PC-9 (cell line): ENCODE measurements at regions not wholly inside any gene's neighbourhood (a gene's known extent, or its start where the extent isn't known, plus 50 kb on each side); places are given as distances from the start of the nearest gene placed in this dataset.

ENCODE experiments used
- BruUV-seq: library from RNA; stranded (reverse); fragments of 400-500 nt; replicated peaks from 2 replicates; lab custom pipeline; 2021; lab: Mats Ljungman, UMichigan
- CTCF ChIA-PET: fragments of 300-600 bp; sonication (Branson Sonifier 250); formaldehyde crosslinking; loops from one replicate; lab custom pipeline; 2022; ENCODE audit warnings: antibody characterized with exemption; lab: Charles Lee
- POLR2A ChIA-PET: fragments of 300-600 bp; sonication (Branson Sonifier 250); formaldehyde crosslinking; loops from one replicate; lab custom pipeline; 2022; ENCODE audit warnings: antibody characterized with exemption; ENCODE audit not compliant: unreplicated experiment; lab: Charles Lee
- DNase-seq, 2 experiments: peaks; one replicate each; pipeline versions ENCODE4 v3.0.0 to v3.0.0-alpha.2; 2015 to 2022; ENCODE audit warnings: mixed read lengths in 1 of 2
- H2AFZ ChIP-seq: fragments of 200-600 bp; sonication (generic); 2 replicates; pipeline ENCODE4 v1.8.1; 2017; ENCODE audit warnings: antibody characterized with exemption
- H3F3A ChIP-seq: fragments of 200-600 bp; sonication (generic); 2 replicates; pipeline ENCODE4 v1.8.1; 2017; ENCODE audit warnings: antibody characterized with exemption, mild to moderate bottlenecking, low read depth; ENCODE audit not compliant: insufficient read depth
- H3K27ac ChIP-seq: fragments of 200-600 bp; sonication (generic); 2 replicates; pipeline ENCODE4 v1.6.1; 2016; ENCODE audit warnings: mixed run types
- H3K27me3 ChIP-seq: fragments of 200-600 bp; sonication (generic); 2 replicates; pipeline ENCODE4 v1.6.1; 2016; ENCODE audit warnings: low read depth, mixed run types; ENCODE audit not compliant: insufficient read depth
- H3K36me3 ChIP-seq: fragments of 200-600 bp; sonication (generic); 2 replicates; pipeline ENCODE4 v1.6.1; 2016; ENCODE audit warnings: low read depth, mixed run types
- H3K4me1 ChIP-seq: fragments of 200-600 bp; sonication (generic); replicated peaks from 2 replicates; pipeline ENCODE4 v1.6.1; 2016; ENCODE audit warnings: mixed run types; ENCODE audit not compliant: insufficient read depth
- H3K4me2 ChIP-seq: fragments of 200-600 bp; sonication (generic); 2 replicates; pipeline ENCODE4 v1.6.1; 2017; ENCODE audit warnings: mixed run types
- H3K4me3 ChIP-seq: fragments of 200-600 bp; sonication (generic); 2 replicates; pipeline ENCODE4 v1.6.1; 2016; ENCODE audit warnings: mixed run types
- H3K79me2 ChIP-seq: fragments of 200-600 bp; sonication (generic); 2 replicates; pipeline ENCODE4 v1.6.1; 2017; ENCODE audit warnings: low read depth, mixed run types
- H3K9me2 ChIP-seq: fragments of 200-600 bp; sonication (generic); 2 replicates; pipeline ENCODE4 v1.8.1; 2017; ENCODE audit warnings: mild to moderate bottlenecking; ENCODE audit not compliant: insufficient read depth
- H3K9me3 ChIP-seq: fragments of 200-600 bp; sonication (generic); 2 replicates; pipeline ENCODE4 v1.8.1; 2016; ENCODE audit warnings: low read depth; ENCODE audit not compliant: insufficient read depth
- H4K20me1 ChIP-seq: fragments of 200-600 bp; sonication (generic); 2 replicates; pipeline ENCODE4 v1.8.1; 2017; ENCODE audit not compliant: insufficient read depth
- CTCF ChIP-seq: fragments of 200-600 bp; sonication (generic); conservative IDR thresholded peaks from 2 replicates; pipeline ENCODE4 v1.6.1; 2017; ENCODE audit warnings: mixed run types, antibody characterized with exemption, mild to moderate bottlenecking, moderate library complexity
- EZH2 ChIP-seq: fragments of 200-600 bp; sonication (generic); IDR thresholded peaks from 2 replicates; pipeline ENCODE4 v1.8.0; 2017; ENCODE audit warnings: antibody characterized with exemption, low read depth
- intact Hi-C: fragments of 100-400 bp; cut with micrococcal nuclease; formaldehyde crosslinking; loops from one replicate; pipeline ENCODE4 v1.10.0; 2022; ENCODE audit not compliant: unreplicated experiment

DNA sequence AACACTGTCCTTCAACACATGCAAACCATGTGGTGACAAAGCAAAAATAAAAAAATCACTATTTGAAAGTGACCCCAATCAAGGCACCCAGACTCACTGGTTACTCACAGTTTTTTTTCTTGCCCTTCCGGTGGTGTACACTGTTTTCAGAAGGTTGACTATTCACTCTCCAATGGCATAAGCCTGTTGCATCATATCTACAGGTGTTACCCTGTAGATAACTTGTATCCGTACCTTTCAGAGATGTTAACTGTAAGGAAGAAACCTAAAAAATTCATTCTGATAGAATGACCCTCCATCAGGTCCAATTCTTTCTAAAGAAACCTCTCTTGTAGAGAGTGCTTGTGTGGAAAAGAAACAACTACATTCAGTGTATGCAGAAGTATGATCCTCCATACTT is 193.6 kb upstream of the RASA1 start:
- H2AFZ ChIP-seq: no peak overlapping the region

DNA sequence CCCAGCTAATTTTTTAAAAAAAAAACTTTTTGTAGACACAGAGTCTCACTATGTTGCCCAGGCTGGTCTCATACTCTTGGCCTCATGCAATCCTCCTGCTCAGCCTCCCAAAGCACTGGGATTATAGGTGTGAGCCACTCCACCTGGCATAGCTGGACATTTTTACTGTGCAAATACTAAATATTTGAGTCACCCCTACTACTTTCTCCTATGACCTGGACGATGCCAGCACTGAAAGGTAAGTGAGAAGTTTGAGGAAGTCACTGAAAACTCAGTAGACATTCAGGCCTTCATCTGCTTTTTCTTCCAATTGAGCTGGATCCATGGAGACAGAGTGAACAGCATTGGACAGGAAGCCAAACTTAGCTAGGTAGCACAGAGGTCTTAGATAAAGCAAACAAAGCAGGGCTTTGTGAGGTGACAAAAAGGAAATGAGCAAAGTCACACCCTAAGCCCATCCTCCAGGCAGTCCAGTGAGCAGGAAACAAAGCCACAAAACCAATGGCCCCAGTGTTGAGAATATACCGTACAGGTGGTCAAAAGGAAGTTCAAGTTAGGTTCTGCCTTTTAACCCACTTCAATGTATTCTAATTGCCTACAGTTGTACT is 192.6 kb upstream of the RASA1 start:
- Histone ChIP-seq H3F3A (peaks cover 16% of the 10 kb centered on the region), H3K27me3 (no peaks in the 10 kb centered on the region), H3K27ac (peak overlapping the region; percentile 81), H3K4me2 (peak overlapping the region; percentile 64), H4K20me1 (no peaks in the 10 kb centered on the region), H3K9me2 (no peaks in the 10 kb centered on the region), H3K36me3 (no peaks in the 10 kb centered on the region), H3K79me2 (no peaks in the 10 kb centered on the region), H3K9me3 (no peaks in the 10 kb centered on the region), H3K4me1 (peaks cover 24% of the 10 kb centered on the region), H2AFZ (peak overlapping the region; percentile 82), H3K4me3 (peak overlapping the region; percentile 18; the same call in 1 of the 2 replicates)
- CTCF ChIA-PET: interaction anchor here (0.5 to 1.0 kb wide), 3 partner anchors 11 to 325 kb away, joined by 3 read pairs; no protein-coding TSS in a partner anchor
- DNase-seq: peak; percentile 49 to 86
- POLR2A ChIA-PET: interaction anchor here (0.5 to 0.7 kb wide), 3 partner anchors 141 to 194 kb away, joined by 3 to 11 read pairs (median 4); partner anchors contain the start of gene RASA1
- intact Hi-C loops: loop anchor here (1.0 to 10.0 kb wide), 4 partner anchors 45 to 290 kb away; no protein-coding TSS in a partner anchor
- no TSS peak for BruUV-seq
- TF ChIP-seq EZH2: no peak
- TF ChIP-seq CTCF: no peak

More for the DNA sequence above, 193.6 kb upstream of the RASA1 start:
- H3K36me3 ChIP-seq: no peaks in the 10 kb centered on the region
- ChIA-PET CTCF (interaction anchor here (0.5 kb wide), 1 partner anchor 237 kb away, joined by 3 read pairs; no protein-coding TSS in a partner anchor), POLR2A (no interaction called here)
- no peaks in the 10 kb centered on the region for H4K20me1 ChIP-seq
- H3K79me2 ChIP-seq: no peaks in the 10 kb centered on the region
- DNase-seq: no peak
- intact Hi-C loops: loop anchor here (5.0 to 10.0 kb wide), 3 partner anchors 93 to 291 kb away; no protein-coding TSS in a partner anchor
- H3K4me3 ChIP-seq: no peak overlapping the region
- peak overlapping the region; percentile 81; the same call in 1 of the 2 replicates for H3K27ac ChIP-seq
- TF ChIP-seq CTCF: no peak
- TF ChIP-seq EZH2: no peak
- no peaks in the 10 kb centered on the region for H3K27me3 ChIP-seq
- H3K9me2 ChIP-seq: no peaks in the 10 kb centered on the region
- H3K9me3 ChIP-seq: no peaks in the 10 kb centered on the region
- no peak overlapping the region for H3K4me2 ChIP-seq
- BruUV-seq: no TSS peak
- peaks cover 16% of the 10 kb centered on the region for H3F3A ChIP-seq
- peaks cover 34% of the 10 kb centered on the region for H3K4me1 ChIP-seq

DNA sequence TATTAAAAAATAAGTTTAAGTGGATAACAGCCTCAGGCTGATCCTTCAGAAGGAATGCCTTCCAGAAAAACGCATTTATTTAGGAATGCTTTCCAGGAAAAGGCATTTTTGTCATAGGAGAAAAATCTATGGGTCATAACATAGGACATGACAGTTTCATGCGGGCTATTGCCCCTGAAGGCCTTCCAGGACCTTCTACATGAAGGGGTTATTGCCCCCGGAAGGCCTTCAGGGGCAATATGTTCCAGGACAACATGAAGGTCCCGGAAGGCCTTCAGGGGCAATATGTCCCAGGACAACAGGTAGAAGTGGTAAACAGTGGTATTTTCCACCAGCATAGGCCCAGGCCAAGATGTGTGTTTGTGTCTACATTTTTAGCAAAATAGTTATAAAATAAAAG is 191.3 kb upstream of the RASA1 start:
- no peaks in the 10 kb centered on the region for H3K79me2 ChIP-seq
- H3F3A ChIP-seq: peaks cover 16% of the 10 kb centered on the region
- H3K27ac ChIP-seq: no peak overlapping the region
- ChIA-PET CTCF (no interaction called here), POLR2A (no interaction called here)
- H3K4me2 ChIP-seq: no peak overlapping the region
- no peak overlapping the region for H2AFZ ChIP-seq
- TF ChIP-seq CTCF (no peak), EZH2 (no peak)
- peaks cover 21% of the 10 kb centered on the region for H3K4me1 ChIP-seq
- intact Hi-C loops: loop anchor here (10.0 kb wide), 1 partner anchor 288 kb away; no protein-coding TSS in a partner anchor
- no peaks in the 10 kb centered on the region for H3K9me3 ChIP-seq
- no peaks in the 10 kb centered on the region for H3K27me3 ChIP-seq
- BruUV-seq: no TSS peak
- no peak for DNase-seq
- H4K20me1 ChIP-seq: no peaks in the 10 kb centered on the region
- H3K36me3 ChIP-seq: no peaks in the 10 kb centered on the region
- no peaks in the 10 kb centered on the region for H3K9me2 ChIP-seq
- H3K4me3 ChIP-seq: no peak overlapping the region
